ENCODE measurements at regions not wholly inside any gene's neighbourhood (a gene's known extent, or its start where the extent isn't known, plus 50 kb on each side); places are given as distances from the start of the nearest gene placed in this dataset.

GRCh38 chr2:150625741-150626140 is 138.3 kb upstream of the RND3 start:
- Mint-ChIP-seq H3K27ac (no peak overlapping the region), H3K9me3 (peaks cover 0 to 8% of the 10 kb centered on the region in 2 experiments; a peak in 2 of 5 replicates)

More at GRCh38 chr2:150625741-150626140, 138.3 kb upstream of the RND3 start:
- Histone ChIP-seq H3T11ph (ENCODE audit: low read length) (no peak overlapping the region), H2AK5ac (ENCODE audit: insufficient read length, low read length) (no peak overlapping the region), H3K27ac (ENCODE audit: insufficient read length, low read depth, low read length) (no peak overlapping the region), H3K79me2 (ENCODE audit: insufficient read depth, low read length) (no peaks in the 10 kb centered on the region), H3K79me1 (ENCODE audit: insufficient read depth, low read depth, low read length, poor library complexity, severe bottlenecking) (no peaks in the 10 kb centered on the region), H2AFZ (ENCODE audit: low read length) (no peak overlapping the region), H4K20me1 (ENCODE audit: control insufficient read depth, insufficient read depth, insufficient read length) (no peaks in the 10 kb centered on the region), H3K4me1 (ENCODE audit: insufficient read depth, low read length) (no peaks in the 10 kb centered on the region), H3K56ac (ENCODE audit: insufficient read length, low read depth, low read length) (no peak overlapping the region), H4K8ac (replicated peaks; ENCODE audit: insufficient read length, low read depth, low read length) (no peak overlapping the region), H3K27me3 (ENCODE audit: insufficient read depth, low read length) (no peaks in the 10 kb centered on the region), H3K23me2 (ENCODE audit: insufficient read length, low read depth, low read length, poor library complexity, severe bottlenecking) (no peaks in the 10 kb centered on the region), H4K91ac (ENCODE audit: insufficient read length, low read depth, low read length) (no peak overlapping the region), H4K5ac (ENCODE audit: insufficient read length, low read depth, low read length) (no peak overlapping the region), H2BK15ac (ENCODE audit: low read depth, low read length) (no peak overlapping the region), H2BK5ac (ENCODE audit: insufficient read length, low read length) (no peak overlapping the region), H3K4ac (ENCODE audit: low read depth, low read length) (no peak overlapping the region), H3K18ac (ENCODE audit: insufficient read length, low read depth, low read length) (no peak overlapping the region), H3K9ac (ENCODE audit: extremely low read depth, insufficient read length, low read length) (no peak overlapping the region), H3K9me3 (ENCODE audit: control insufficient read depth, low read depth, low read length) (no peaks in the 10 kb centered on the region), H2BK120ac (ENCODE audit: low read depth, low read length, poor library complexity, severe bottlenecking) (no peak overlapping the region), H2BK20ac (ENCODE audit: low read depth, low read length, poor library complexity, severe bottlenecking) (no peak overlapping the region), H3K4me2 (ENCODE audit: insufficient read depth, insufficient read length, low read length) (no peak overlapping the region), H3K23ac (ENCODE audit: insufficient read length, low read depth, low read length) (no peak overlapping the region), H2BK12ac (ENCODE audit: insufficient read length, low read depth, low read length) (no peak overlapping the region), H3K14ac (ENCODE audit: insufficient read depth, low read length) (no peak overlapping the region)
- no peak for DNase-seq
- no peak for TF ChIP-seq CTCF (conservative IDR thresholded peaks at IDR 0.05)
- H3K4me3 Mint-ChIP-seq, result no peak overlapping the region
- no peaks in the 10 kb centered on the region for H3K27me3 Mint-ChIP-seq (ENCODE audit: low read depth)
- H3K36me3 Mint-ChIP-seq (ENCODE audit: insufficient read depth in 1 of 3, low read depth in 3 of 3), result peaks cover 0 to 7% (median 0%) of the 10 kb centered on the region in 3 experiments; a peak in 3 of 7 replicates
- WGBS (ENCODE audit: extremely low coverage, insufficient read length, low lambda C conversion rate), result no CpG with 5 or more reads among the region's 2 CpGs
- H3K4me1 Mint-ChIP-seq, result peaks cover 0 to 13% of the 10 kb centered on the region in 2 experiments; a peak in 2 of 4 replicates

Data from H9 (cell line).